Hematopoietic multipotent progenitor cell treated with erythropoietin and hydrocortisone succinate and interleukin-3 and kit ligand, for 4 days (in vitro differentiated cells): ENCODE measurements at regions not wholly inside any gene's neighbourhood (a gene's known extent, or its start where the extent isn't known, plus 50 kb on each side); places are given as distances from the start of the nearest gene placed in this dataset.

Experiments used
- DNase-seq: peaks from one replicate; pipeline ENCODE4 v3.0.0-alpha.2; 2015

DNA sequence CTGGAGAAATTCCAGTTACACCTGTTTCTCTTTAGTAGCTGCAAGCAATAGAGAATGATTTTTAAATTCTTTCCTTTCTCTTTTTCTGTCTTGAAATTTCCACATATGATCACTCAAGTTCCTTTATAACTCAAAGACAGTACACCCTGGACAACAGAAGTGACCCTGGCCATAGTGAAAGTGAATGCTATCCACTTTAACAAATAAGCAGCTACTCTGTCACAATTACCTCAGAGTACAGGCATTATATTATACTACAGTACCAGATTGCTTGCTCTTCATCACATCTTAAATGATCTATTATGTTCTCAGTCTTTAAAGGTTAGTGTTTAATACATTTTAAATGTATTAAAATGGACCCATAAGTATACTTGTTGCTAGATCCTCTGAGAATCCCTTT lies 136.2 kb downstream of the KLF12 start:
- no peak for DNase-seq

DNA sequence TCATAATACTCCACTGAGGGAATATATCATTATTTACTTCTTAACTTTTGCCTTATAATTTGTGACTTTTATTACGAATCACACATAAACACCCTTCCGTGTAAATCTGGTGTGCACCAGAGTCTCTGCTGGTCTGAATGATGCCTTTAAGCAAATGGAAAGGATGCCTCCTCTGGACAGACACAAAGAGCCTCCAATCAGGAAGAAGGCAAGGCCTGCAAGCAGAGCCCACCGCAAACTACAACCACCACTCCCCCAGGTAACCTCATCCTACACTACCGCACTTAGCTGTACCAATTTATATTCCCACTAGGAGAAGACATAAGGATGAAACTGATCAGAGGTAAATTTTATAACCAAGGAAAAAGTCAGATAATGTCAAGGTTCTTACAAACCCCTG lies 137.6 kb downstream of the KLF12 start:
- no peak for DNase-seq

- no peak for DNase-seq
Measured at GRCh38 chr13:73995736-73996135, 138.5 kb downstream of the KLF12 start.

DNA sequence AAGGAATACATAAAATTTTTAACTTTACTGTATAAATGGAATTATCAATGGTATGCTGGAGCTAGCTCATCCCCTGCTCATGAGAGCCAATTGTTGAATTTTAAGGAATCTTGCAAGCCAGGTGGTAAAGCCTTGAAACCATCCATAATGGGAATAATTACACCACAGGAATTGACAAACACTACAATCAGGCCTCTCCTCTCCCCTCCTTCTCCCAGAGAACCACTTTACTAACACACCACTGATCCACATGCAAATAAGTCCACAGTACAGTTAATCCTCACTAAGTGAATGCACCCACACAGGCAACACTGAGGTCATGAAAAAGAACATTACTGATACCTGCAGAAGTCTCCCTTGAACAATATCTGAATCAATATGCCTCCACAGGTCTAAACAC lies 140.5 kb downstream of the KLF12 start:
- no peak for DNase-seq

DNA sequence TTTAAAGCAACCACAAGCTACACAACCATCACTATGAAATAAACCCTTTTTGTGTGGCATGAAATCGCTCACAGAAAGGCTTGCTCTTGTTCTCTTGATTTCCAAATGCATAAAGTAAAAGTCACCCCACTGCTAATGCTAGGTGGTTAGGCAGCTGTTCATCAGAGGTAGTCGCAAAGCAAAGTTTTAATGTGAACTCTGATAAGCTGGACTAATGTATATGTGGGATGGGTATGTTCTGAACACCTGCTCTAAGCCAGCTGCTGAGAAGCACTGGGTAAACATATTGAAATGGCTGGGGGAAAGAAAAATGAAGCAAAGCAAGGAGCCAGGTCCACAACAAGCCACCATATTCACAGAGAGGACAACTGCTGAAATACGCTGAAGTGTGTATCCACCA lies 142.3 kb downstream of the KLF12 start:
- DNase-seq: no peak

GRCh38 chr13:73991384-73991783 lies 142.8 kb downstream of the KLF12 start:
- peak; percentile 11 for DNase-seq

DNA sequence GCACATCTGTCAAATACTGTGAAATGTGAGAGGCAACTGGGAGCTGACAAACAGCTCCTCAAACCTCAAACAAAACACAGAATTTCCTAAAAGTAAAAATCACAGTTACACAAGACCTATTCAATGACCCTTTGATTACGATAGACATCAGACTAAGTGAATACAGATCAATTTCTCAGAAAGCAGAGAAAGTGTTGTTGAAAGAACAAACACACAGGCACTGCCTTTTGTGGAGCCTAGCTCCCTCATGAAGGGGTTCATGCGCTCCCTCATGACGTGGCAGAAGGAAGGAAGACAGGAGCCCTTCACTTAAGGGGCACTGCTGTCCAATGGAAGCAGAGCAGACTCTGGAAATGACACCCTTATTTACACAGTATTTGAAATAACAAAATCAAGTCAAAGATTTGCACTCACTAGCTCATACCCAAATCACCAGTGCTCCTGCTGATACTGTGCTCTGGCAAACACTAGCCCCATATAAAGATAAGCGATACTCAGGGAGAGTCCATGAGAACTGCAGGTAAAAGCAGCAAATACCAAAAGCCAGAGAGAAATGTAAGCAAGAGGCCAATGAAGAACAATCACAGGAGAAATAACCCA lies 144.9 kb downstream of the KLF12 start:
- no peak for DNase-seq

DNA sequence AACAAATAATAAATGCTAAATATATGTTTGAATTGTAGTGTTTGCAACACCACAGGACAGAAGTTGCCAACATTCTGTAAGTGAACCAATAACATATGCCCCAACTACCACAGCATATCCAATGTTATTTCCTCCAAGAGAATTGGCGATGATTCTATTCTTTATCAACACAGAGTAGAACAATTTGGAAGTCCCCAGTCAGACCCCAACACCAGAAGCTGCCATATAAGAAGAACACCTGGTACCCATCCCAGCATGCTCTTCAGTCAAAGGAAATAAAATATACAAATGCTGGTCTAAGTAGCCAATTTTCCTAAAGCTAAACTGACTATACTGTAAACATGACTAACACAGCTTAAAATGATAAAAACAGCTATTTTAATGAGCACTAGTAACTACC lies 145.7 kb downstream of the KLF12 start:
- no peak for DNase-seq

GRCh38 chr13:73987618-73988017 lies 146.6 kb downstream of the KLF12 start:
- peak; percentile 30 for DNase-seq

GRCh38 chr13:73985783-73986182 lies 148.4 kb downstream of the KLF12 start:
- no peak for DNase-seq

DNA sequence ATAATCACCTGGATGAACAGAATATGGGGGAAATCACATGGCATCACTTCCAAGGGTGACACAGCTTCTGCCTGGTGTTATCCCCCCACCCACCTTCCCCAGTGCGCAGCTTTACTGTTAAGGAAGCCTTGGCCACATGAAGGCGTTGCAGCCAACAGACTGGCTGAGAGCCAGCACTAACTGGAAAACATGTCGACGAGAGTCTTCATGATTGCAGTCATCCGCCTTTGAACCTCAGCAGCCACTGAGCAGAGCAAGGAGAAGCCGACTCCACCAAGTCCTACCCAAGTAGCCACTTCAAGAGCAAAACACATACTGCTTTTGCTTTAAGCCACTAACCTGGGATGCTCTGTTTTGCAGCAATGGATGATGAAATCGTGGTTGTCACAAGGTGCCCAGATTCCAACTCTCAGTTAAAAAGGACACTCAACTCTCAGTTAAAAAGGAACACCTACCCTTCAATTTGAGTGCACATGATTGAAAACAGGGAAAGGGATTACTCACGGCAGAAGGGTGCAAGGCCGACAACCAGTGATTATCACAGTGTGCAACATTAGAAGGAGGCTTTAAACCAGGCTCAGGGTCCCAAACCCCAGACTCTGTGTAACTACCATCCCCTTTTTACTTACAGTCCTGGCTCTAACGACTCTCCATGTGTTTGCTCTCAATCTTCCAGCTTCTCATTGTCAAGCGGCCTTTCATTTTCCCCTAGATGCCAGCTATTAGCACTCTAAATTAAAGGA lies 149.1 kb downstream of the KLF12 start:
- DNase-seq: no peak

DNA sequence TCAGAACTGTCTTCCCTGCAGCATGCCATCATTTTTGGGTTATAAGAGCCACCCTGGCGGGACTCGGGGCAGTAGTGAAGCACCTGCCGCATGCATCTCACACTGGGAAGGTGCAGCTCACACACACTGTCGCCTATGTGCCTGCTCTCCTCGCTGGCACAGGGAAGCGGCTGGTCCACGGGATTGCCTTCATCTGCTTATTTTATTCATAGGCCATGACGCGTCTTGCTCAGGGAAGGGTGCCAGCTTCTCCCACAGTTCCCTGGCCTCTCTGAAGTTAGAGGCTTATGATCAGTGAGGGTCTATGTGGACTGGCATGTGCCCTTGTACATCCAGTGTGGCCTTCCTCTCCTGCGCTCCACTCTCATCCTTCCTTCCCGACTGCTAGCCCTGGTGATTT lies 150.0 kb downstream of the KLF12 start:
- DNase-seq: no peak

DNA sequence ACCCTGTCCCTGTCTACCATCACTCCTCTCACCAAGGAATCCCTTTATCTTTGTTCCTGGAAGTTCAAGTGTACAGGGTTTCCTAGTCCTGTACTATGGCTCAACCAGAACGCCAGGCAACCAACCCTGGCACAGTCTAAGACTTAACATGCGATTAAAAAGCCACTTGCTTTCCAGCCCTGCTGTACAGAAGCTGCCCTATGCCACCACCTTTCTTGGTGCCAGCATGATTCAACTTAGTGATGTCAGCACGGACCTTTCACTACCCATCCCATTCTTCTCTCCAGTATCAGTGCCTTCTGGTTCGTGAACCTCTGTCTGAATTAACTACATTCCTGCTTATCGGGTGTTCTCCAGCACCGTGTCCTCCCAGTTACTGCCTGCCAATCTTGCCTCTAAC lies 151.1 kb downstream of the KLF12 start:
- no peak for DNase-seq

- DNase-seq: no peak
Measured at GRCh38 chr13:73981595-73981994, 152.6 kb downstream of the KLF12 start.

GRCh38 chr13:73975767-73976166 lies 158.4 kb downstream of the KLF12 start:
- no peak for DNase-seq

DNA sequence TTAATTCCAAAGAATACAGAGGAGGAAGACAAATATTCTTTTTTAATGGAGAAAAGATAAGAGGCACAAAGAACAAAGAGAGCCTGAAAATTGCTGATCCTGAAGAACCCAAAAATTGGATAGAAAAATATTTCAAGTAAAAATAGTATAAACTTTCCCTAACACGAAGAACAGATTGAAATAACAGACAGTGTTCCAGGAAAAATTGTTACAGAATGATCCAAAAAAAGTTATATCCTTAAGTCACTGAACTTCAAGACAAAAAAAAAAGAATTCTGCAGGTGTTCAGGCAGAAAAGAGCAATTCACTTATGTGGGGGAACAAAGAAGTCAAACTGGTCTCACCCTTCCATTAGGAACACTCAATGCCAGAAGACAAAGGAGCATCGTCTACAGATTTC lies 160.2 kb downstream of the KLF12 start:
- DNase-seq: no peak

DNA sequence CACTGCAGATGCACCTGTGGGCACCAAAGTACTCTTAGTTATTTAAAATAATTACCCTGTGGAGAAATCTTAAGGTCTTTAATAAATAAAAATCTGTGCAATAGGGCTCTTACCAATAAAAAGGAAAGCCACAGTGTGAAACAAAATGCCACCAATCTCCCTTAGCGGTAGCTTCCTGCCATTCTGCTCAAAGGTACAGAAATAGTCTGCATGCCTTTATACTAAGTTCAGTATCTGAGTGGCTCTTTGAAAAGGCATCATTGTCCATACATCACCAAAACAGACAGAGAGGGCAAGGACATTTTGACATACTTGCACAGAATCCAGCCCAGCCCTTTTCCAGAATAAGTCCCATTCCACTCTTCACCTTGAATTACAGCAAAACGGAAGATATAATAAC lies 161.0 kb downstream of the KLF12 start:
- DNase-seq: no peak

DNA sequence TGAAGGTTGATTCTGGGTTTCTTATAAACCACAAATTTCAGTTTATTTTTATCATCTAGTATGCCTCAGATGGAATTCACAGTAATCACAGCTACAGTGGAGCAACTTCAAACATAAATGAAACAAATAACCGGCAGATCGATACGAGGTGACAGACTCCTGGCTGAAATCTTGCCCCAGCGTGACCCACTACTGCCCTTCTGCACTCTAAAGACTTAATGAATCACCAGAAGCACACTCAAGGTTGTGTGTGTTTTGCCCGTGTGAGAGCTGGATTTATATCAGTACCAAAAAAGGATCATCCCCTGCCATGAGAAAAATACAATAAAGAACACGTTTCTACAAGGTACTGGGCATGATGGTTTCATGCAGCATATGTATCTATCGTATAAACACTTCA lies 161.7 kb downstream of the KLF12 start:
- DNase-seq: no peak

DNA sequence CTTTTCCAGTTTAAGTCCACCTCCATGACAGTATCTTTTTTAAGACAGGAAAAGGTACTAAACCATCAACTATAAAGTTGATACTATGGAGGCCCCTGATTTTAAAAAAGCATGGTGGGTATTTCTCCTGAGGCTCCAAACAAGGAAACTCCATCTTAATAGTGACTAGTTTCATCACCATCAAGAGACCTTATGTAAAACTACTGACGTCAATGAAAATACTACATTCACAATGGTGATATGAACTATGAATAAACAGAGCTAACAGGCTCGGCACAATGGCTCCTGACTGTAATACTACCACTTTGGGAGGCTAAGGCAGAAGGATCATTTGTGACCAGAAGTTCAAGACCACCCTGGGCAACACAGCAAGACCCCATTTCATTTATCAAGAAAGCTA lies 162.7 kb downstream of the KLF12 start:
- no peak for DNase-seq

DNA sequence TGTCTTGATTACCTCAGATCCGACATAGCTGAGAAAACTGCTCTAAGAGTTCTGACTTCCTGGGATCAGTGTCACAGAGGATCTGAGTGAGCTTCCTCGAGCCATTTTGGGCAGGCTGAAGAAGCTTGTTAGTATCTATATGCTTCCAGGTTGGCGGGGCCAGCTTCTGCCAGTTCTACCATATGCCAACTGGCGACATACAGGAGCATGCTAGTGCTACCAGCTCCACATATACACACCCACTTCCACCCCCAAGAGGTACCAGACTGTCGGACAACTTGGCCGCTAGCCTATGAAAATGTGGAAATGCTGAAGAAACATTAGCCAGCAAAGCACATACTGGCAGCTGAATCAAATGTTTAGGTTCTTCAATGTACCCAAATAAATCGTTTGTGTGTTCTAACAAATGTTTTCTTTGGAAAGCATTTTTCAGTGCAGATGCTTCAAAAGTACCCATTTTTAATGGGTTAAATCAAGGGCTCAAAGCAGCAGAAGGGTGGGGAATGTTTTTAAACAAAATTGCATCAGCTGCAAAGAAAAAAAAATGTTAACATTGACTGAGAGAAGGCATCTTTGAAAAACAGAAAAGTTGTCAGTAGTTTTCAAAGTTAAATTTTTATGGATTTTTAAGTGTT lies 163.7 kb downstream of the KLF12 start:
- DNase-seq: no peak

DNA sequence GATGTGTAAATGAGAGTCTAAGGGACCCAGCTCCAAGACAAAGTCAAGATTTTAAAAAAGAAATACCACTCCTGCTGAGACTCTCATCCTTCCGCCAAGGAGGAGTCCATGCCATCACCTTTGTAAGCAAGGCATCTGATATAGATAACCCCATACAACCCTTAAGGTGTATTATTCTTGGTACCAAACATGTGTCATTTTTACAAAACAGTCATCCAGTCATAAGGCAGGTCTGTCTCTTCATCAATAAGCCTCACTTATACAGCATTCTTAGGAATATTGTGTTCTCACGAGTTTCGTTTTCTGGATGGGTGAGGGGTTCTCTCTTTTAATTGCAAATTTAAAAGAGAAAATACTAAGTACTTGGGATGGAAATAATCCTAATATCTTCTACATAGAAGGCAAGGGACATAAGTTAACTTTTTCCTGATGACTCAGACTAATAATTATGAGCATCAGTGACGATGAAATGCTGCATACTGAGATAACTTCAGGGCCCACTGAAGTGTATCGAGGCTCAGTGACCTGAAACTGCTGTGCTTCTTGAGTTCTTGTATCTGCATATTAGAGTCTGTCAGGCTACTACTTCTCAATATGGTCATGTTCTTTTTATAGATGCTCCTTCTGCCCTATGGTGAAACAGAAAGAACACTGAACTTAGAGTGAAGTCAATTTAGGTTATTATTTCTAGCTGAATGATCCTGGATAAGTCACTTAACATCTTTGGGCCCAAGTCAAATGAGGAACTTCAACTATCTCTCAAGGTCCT lies 166.6 kb downstream of the KLF12 start:
- no peak for DNase-seq

DNA sequence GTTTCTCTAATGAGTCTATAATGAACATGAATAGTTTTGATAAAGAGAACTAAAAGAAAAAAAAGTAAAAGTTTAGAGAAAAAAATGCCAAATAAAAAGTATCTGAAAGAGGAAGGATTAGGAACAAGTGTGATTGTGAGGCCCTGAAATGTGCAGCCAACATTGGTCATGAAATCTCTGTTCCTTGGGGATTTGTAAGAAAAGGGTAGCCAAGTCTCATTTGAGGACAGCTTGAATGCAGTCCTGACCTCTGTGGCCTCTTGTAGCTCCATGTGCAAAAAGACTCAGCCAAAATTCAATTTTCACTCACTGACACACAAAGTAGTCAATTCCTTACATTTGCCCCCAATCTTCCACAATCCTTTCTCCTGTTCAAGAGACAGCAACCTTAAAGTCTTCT lies 167.9 kb downstream of the KLF12 start:
- no peak for DNase-seq

GRCh38 chr13:73962284-73962683 lies 171.9 kb downstream of the KLF12 start:
- no peak for DNase-seq

- no peak for DNase-seq
Measured at GRCh38 chr13:73961181-73961580, 173.0 kb downstream of the KLF12 start.
